Mesodermal cell (in vitro differentiated cells): ENCODE measurements at regions not wholly inside any gene's neighbourhood (a gene's known extent, or its start where the extent isn't known, plus 50 kb on each side); places are given as distances from the start of the nearest gene placed in this dataset.
A peak's percentile ranks its signal among the peaks of the same experiment; 100 is the strongest.

Source experiments
- H3K27ac ChIP-seq: 2 replicates; pipeline ENCODE4 v1.7.0; 2013; ENCODE audit warnings: mild to moderate bottlenecking, low read depth, low read length, moderate library complexity; ENCODE audit not compliant: severe bottlenecking
- H3K36me3 ChIP-seq: 2 replicates; pipeline ENCODE4 v1.7.1; 2013; ENCODE audit warnings: mild to moderate bottlenecking, low read length, moderate library complexity; ENCODE audit not compliant: control insufficient read depth, insufficient read depth
- H3K4me1 ChIP-seq: one replicate; pipeline ENCODE4 v1.7.1; 2013; ENCODE audit warnings: mild to moderate bottlenecking, low read length; ENCODE audit not compliant: insufficient read depth, control insufficient read depth, poor library complexity, severe bottlenecking
- H3K4me3 ChIP-seq: 2 replicates; pipeline ENCODE4 v1.7.0; 2013; ENCODE audit warnings: low read length, control low read depth, mild to moderate bottlenecking; ENCODE audit not compliant: insufficient read depth, poor library complexity, severe bottlenecking; ENCODE audit errors: extremely low read depth
- H3K9me3 ChIP-seq: 2 replicates; pipeline ENCODE4 v1.7.1; 2013; ENCODE audit warnings: mild to moderate bottlenecking, low read length, moderate library complexity; ENCODE audit not compliant: control insufficient read depth
- WGBS, 2 experiments: methylation state at CpG; one replicate each; pipeline ENCODE4 v1.1.5; 2013; ENCODE audit warnings: missing lambda C conversion rate in 2 of 2; ENCODE audit not compliant: insufficient coverage in 2 of 2; 5-methylcytosine and 5-hydroxymethylcytosine counted together

DNA sequence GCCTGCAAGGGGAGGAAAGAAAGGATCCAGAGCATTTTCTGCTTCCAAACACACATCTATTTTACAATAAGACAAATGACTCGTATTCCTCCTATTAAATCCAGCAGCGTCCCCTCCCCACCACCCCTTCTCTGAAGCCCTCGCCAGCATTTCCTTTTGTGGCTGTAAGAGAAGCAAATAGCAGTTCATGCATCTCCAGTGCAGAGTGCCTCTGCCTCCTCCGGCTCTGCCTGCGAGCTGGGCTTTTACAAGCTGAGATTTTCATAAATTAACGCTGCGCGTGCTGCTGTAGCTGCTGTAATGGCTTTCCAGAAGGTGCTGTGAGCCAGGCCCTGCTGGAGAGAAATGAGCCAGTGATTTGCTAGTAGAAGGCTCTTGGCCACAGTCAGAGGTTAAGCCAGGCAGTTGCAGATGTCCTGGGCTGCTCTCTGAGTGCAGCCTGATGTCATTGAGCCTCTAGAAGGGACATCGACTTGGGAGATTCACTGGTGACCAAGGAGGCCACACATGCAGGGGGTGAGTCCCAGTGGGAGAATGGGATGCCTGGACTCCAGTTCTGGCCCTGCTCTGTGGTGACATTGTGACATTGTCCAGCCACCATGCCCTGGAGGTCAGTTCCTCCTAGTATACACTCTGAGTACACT, 134.5 kb upstream of the NAV2 start:
- H3K4me1 ChIP-seq: peaks cover 37% of the 10 kb centered on the region
- H3K9me3 ChIP-seq: no peaks in the 10 kb centered on the region
- WGBS, 2 experiments: 75 to 83% methylated on average over 8 of the region's 9 CpGs
- peak overlapping the region; percentile 11 for H3K4me3 ChIP-seq
- no peaks in the 10 kb centered on the region for H3K36me3 ChIP-seq
- peak overlapping the region; percentile 87 for H3K27ac ChIP-seq

- Histone ChIP-seq H3K9me3 (no peaks in the 10 kb centered on the region), H3K36me3 (no peaks in the 10 kb centered on the region), H3K27ac (peak overlapping the region; percentile 87), H3K4me3 (peak overlapping the region; percentile 11), H3K4me1 (peaks cover 37% of the 10 kb centered on the region)
- WGBS, 2 experiments: 69 to 89% methylated on average over 7 to 8 of the region's 8 CpGs
Observed at GRCh38 chr11:19577391-19577975, 135.2 kb upstream of the NAV2 start.

GRCh38 chr11:19576903-19577302, 135.7 kb upstream of the NAV2 start:
- peak overlapping the region; percentile 87 for H3K27ac ChIP-seq
- no peak overlapping the region for H3K4me3 ChIP-seq
- H3K36me3 ChIP-seq: no peaks in the 10 kb centered on the region
- peaks cover 37% of the 10 kb centered on the region for H3K4me1 ChIP-seq
- no peaks in the 10 kb centered on the region for H3K9me3 ChIP-seq
- WGBS, 2 experiments: 91 to 93% methylated on average over 6 of the region's 6 CpGs

GRCh38 chr11:19576054-19576453, 136.6 kb upstream of the NAV2 start:
- no peaks in the 10 kb centered on the region for H3K36me3 ChIP-seq
- no peaks in the 10 kb centered on the region for H3K9me3 ChIP-seq
- 100% methylated on average over 1 of the region's 3 CpGs for WGBS, 2 experiments

GRCh38 chr11:19574916-19575315, 137.7 kb upstream of the NAV2 start:
- H3K4me3 ChIP-seq: no peak overlapping the region
- H3K36me3 ChIP-seq: no peaks in the 10 kb centered on the region
- WGBS, 2 experiments: 63 to 67% methylated on average over 3 of the region's 3 CpGs
- no peak overlapping the region for H3K27ac ChIP-seq
- peaks cover 37% of the 10 kb centered on the region for H3K4me1 ChIP-seq
- no peaks in the 10 kb centered on the region for H3K9me3 ChIP-seq

More at GRCh38 chr11:19576054-19576453, 136.6 kb upstream of the NAV2 start:
- peaks cover 37% of the 10 kb centered on the region for H3K4me1 ChIP-seq
- no peak overlapping the region for H3K27ac ChIP-seq
- H3K4me3 ChIP-seq: no peak overlapping the region

GRCh38 chr11:19573666-19574065, 139.0 kb upstream of the NAV2 start:
- WGBS, 2 experiments: 83% methylated on average over 1 of the region's 1 CpG; no CpG with 5 or more reads in 1 of the 2 experiments
- H3K4me3 ChIP-seq: no peak overlapping the region
- no peak overlapping the region for H3K27ac ChIP-seq
- no peaks in the 10 kb centered on the region for H3K36me3 ChIP-seq
- H3K4me1 ChIP-seq: peaks cover 27% of the 10 kb centered on the region
- no peaks in the 10 kb centered on the region for H3K9me3 ChIP-seq

DNA sequence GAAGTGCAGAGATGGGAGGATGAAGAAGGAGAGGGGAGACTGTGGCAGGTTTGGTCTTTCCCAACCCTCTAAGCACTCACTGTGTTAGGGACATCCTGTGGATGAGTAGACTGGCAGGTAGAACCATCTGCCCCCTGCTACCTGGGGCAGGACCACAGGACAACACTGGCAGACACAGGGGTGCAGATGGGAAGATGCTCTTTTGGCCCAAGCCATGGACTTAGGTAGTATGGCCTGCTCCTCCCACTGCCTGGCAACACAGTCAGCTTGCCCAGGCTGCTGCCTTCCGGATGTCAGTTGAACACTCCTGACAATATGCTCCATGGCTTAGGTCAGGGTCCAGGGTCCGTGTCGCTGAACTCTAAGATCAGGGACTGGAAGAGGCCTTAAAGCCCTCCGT, 140.7 kb upstream of the NAV2 start:
- H3K4me3 ChIP-seq: no peak overlapping the region
- WGBS, 2 experiments: 96 to 97% methylated on average over 4 of the region's 4 CpGs
- H3K4me1 ChIP-seq: peaks cover 9% of the 10 kb centered on the region
- H3K36me3 ChIP-seq: no peaks in the 10 kb centered on the region
- H3K27ac ChIP-seq: no peak overlapping the region
- H3K9me3 ChIP-seq: no peaks in the 10 kb centered on the region

DNA sequence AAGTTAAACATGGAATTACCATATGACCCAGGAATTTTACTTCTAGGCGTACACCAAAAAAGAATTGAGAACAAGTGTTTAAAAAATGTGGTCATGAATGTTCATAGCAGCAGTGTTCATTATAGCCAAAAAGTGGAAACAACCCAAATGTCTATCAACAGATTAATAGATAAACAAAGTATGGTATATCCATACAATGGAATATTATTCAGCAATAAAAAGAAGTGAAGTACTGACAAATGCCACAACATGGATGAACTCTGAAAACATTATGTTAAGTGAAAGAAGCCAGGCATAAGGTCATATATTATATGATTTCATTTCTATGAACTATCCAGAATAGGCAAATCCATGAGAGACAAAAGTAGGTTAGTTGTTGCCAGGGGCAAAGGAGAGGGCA, 141.7 kb upstream of the NAV2 start:
- Histone ChIP-seq H3K27ac (no peak overlapping the region), H3K9me3 (no peaks in the 10 kb centered on the region), H3K4me3 (no peak overlapping the region), H3K36me3 (no peaks in the 10 kb centered on the region), H3K4me1 (peaks cover 4% of the 10 kb centered on the region)
- WGBS, 2 experiments: no CpG with 5 or more reads among the region's 1 CpG

- WGBS, 2 experiments: 85 to 92% methylated on average over 3 of the region's 3 CpGs
- H3K36me3 ChIP-seq: no peaks in the 10 kb centered on the region
- H3K9me3 ChIP-seq: no peaks in the 10 kb centered on the region
- H3K27ac ChIP-seq: no peak overlapping the region
- no peaks in the 10 kb centered on the region for H3K4me1 ChIP-seq
- no peak overlapping the region for H3K4me3 ChIP-seq
Observed at GRCh38 chr11:19567996-19568395, 144.6 kb upstream of the NAV2 start.

DNA sequence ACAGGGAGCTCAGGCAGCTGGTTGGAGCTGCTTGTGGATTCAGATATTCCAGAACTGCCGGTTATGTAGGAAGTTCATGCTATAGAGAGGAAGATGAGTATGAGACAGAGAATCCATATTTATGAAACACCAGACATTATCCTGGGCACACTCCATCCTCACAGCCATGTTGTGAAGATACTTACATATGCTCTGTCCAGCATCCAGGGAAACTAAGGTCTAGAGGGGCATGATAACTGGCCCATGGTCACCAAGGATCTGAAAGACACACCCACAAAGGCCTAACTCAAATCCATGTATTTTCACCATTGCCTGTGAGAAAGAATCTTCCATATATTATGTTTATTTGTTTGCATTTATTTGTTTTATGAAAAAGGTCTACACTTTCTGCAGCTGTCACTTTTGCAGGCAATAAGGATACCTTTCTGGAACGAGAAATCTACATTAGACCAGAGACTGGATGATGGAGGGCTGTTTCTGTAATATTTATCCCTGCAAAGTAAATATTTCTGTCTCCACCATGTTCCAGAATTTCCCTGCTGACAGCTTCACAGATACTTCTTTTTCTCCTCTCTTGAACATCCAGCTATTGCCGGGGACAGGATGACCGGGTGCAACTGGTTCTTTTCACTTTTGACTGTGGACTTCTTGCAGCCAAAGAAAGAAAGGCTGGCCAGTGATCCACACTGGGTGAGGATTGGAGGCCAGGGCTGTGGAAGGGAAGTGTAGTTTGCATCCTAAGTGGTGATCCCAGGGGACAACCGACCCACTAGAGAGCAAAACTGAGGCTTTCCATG, 145.9 kb upstream of the NAV2 start:
- WGBS, 2 experiments: 75 to 100% methylated on average over 2 of the region's 5 CpGs
- no peaks in the 10 kb centered on the region for H3K9me3 ChIP-seq
- H3K4me3 ChIP-seq: no peak overlapping the region

DNA sequence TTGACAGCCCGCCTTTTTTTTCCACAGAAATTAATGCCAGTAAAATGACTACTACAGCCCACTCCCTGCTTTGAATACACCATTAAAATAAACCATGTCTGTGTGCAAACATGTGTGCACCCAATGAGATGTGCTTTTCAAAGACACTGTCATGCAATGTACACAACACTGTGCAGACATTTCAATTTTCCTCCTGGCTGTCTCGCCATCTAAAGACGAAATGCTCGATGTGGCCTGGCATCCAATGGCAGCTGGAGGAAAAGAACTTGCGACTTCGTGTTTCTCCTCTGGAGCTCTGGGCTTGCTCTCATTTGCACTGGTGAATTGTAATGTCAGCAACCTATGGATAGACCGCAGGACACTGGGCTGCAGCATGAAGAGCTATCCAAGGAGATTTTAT, 147.0 kb upstream of the NAV2 start:
- 98 to 100% methylated on average over 5 to 6 of the region's 7 CpGs for WGBS, 2 experiments
- H3K4me3 ChIP-seq: no peak overlapping the region
- no peak overlapping the region for H3K27ac ChIP-seq
- H3K36me3 ChIP-seq: no peaks in the 10 kb centered on the region
- H3K9me3 ChIP-seq: no peaks in the 10 kb centered on the region
- H3K4me1 ChIP-seq: peaks cover 4% of the 10 kb centered on the region

More for the DNA sequence above, 145.9 kb upstream of the NAV2 start:
- Histone ChIP-seq H3K36me3 (no peaks in the 10 kb centered on the region), H3K4me1 (no peaks in the 10 kb centered on the region), H3K27ac (no peak overlapping the region)
